Hepatic stellate cell (primary cell): ENCODE measurements at regions not wholly inside any gene's neighbourhood (a gene's known extent, or its start where the extent isn't known, plus 50 kb on each side); places are given as distances from the start of the nearest gene placed in this dataset.
"Not testable (repeated sequence)": the region's sequence is repeated elsewhere in the genome, so short reads cannot be mapped to it uniquely, and the experiment has no call there.

Source experiments
- DNase-seq: peaks from one replicate; pipeline ENCODE4 v3.0.0; 2011; ENCODE audit warnings: low spot score

- no peak for DNase-seq
Measured at GRCh38 chr4:167838686-167839085, 253.7 kb upstream of the ANXA10 start.

- DNase-seq = no peak
Measured at GRCh38 chr4:167842487-167842886, 249.8 kb upstream of the ANXA10 start.

GRCh38 chr4:167854881-167855280, 237.5 kb upstream of the ANXA10 start:
- DNase-seq = no peak

GRCh38 chr4:167858127-167858526, 234.2 kb upstream of the ANXA10 start:
- not testable (repeated sequence) for DNase-seq

- no peak for DNase-seq
Measured at GRCh38 chr4:167867191-167867590, 225.1 kb upstream of the ANXA10 start.

GRCh38 chr4:167868163-167868562, 224.2 kb upstream of the ANXA10 start:
- no peak for DNase-seq

- no peak for DNase-seq
Measured at GRCh38 chr4:167873496-167873895, 218.8 kb upstream of the ANXA10 start.

- not testable (repeated sequence) for DNase-seq
Measured at GRCh38 chr4:167876091-167876490, 216.2 kb upstream of the ANXA10 start.

- DNase-seq = not testable (repeated sequence)
Measured at GRCh38 chr4:167877826-167878225, 214.5 kb upstream of the ANXA10 start.

GRCh38 chr4:167883266-167883665, 209.1 kb upstream of the ANXA10 start:
- no peak for DNase-seq

- no peak for DNase-seq
Measured at GRCh38 chr4:167885071-167885470, 207.3 kb upstream of the ANXA10 start.

- DNase-seq = no peak
Measured at GRCh38 chr4:167885872-167886271, 206.5 kb upstream of the ANXA10 start.

- no peak for DNase-seq
Measured at GRCh38 chr4:167887726-167888125, 204.6 kb upstream of the ANXA10 start.

GRCh38 chr4:167890226-167890625, 202.1 kb upstream of the ANXA10 start:
- no peak for DNase-seq

- no peak for DNase-seq
Measured at GRCh38 chr4:167893531-167893930, 198.8 kb upstream of the ANXA10 start.

GRCh38 chr4:167896260-167896659, 196.1 kb upstream of the ANXA10 start:
- not testable (repeated sequence) for DNase-seq

- no peak for DNase-seq
Measured at GRCh38 chr4:167897116-167897515, 195.2 kb upstream of the ANXA10 start.

- peak; percentile 19 for DNase-seq
Measured at GRCh38 chr4:167903291-167903721, 189.0 kb upstream of the ANXA10 start.

GRCh38 chr4:167906851-167907250, 185.5 kb upstream of the ANXA10 start:
- no peak for DNase-seq

GRCh38 chr4:167908816-167909215, 183.5 kb upstream of the ANXA10 start:
- no peak for DNase-seq

GRCh38 chr4:167912535-167912934, 179.8 kb upstream of the ANXA10 start:
- not testable (repeated sequence) for DNase-seq

GRCh38 chr4:167918077-167918476, 174.3 kb upstream of the ANXA10 start:
- DNase-seq = no peak

- DNase-seq = no peak
Measured at GRCh38 chr4:167930166-167930565, 162.2 kb upstream of the ANXA10 start.

GRCh38 chr4:167934216-167934615, 158.1 kb upstream of the ANXA10 start:
- DNase-seq = no peak
